ENCODE measurements at regions not wholly inside any gene's neighbourhood (a gene's known extent, or its start where the extent isn't known, plus 50 kb on each side); places are given as distances from the start of the nearest gene placed in this dataset.

DNA sequence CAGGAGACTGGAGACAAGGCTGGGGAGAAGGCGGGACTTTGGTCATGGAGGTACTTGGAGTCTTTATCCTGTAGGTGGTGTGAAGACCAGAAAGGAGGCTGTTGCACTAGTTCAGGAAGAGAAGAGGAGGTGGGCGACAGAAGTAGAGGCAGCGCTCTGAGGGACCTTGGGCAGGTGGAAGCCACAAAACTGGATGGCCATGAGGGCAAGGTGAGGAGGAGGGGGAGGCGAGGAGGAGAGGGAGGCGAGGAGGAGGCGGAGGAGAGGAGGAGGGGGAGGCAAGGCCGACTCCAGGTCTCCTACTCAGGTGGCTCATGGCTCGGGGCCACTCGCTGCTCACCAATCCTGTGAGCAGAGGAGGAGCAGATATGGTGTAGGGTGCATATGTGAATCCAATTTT lies 125.6 kb downstream of the RPLP1 start:
- TF ChIP-seq CTCF (IDR thresholded peaks at IDR 0.05; ENCODE audit: low read depth, low read length, missing input control) (no peak), FOXA1 (IDR thresholded peaks at IDR 0.05) (no peak), TAF1 (conservative IDR thresholded peaks at IDR 0.05) (no peak), GABPA (IDR thresholded peaks at IDR 0.05 in 1 of 2, conservative IDR thresholded peaks at IDR 0.05 in 1 of 2) (no peak), EGR1 (IDR thresholded peaks at IDR 0.05; ENCODE audit: low read depth in 2 of 2) (no peak), YY1 (IDR thresholded peaks at IDR 0.05) (no peak), RAD21 (IDR thresholded peaks at IDR 0.05) (no peak), REST (IDR thresholded peaks at IDR 0.05) (no peak)

Data from liver (tissue), 3 donors.